PC-9 (cell line): ENCODE measurements at regions not wholly inside any gene's neighbourhood (a gene's known extent, or its start where the extent isn't known, plus 50 kb on each side); places are given as distances from the start of the nearest gene placed in this dataset.

Source experiments
- BruUV-seq: library from RNA; stranded (reverse); fragments of 400-500 nt; replicated peaks from 2 replicates; lab custom pipeline; 2021; lab: Mats Ljungman, UMichigan
- CTCF ChIA-PET: fragments of 300-600 bp; sonication (Branson Sonifier 250); formaldehyde crosslinking; loops from one replicate; lab custom pipeline; 2022; ENCODE audit warnings: antibody characterized with exemption; lab: Charles Lee
- POLR2A ChIA-PET: fragments of 300-600 bp; sonication (Branson Sonifier 250); formaldehyde crosslinking; loops from one replicate; lab custom pipeline; 2022; ENCODE audit warnings: antibody characterized with exemption; ENCODE audit not compliant: unreplicated experiment; lab: Charles Lee
- DNase-seq, 2 experiments: peaks; one replicate each; pipeline versions ENCODE4 v3.0.0 to v3.0.0-alpha.2; 2015 to 2022; ENCODE audit warnings: mixed read lengths in 1 of 2
- H2AFZ ChIP-seq: fragments of 200-600 bp; sonication (generic); 2 replicates; pipeline ENCODE4 v1.8.1; 2017; ENCODE audit warnings: antibody characterized with exemption
- H3F3A ChIP-seq: fragments of 200-600 bp; sonication (generic); 2 replicates; pipeline ENCODE4 v1.8.1; 2017; ENCODE audit warnings: antibody characterized with exemption, mild to moderate bottlenecking, low read depth; ENCODE audit not compliant: insufficient read depth
- H3K27ac ChIP-seq: fragments of 200-600 bp; sonication (generic); 2 replicates; pipeline ENCODE4 v1.6.1; 2016; ENCODE audit warnings: mixed run types
- H3K27me3 ChIP-seq: fragments of 200-600 bp; sonication (generic); 2 replicates; pipeline ENCODE4 v1.6.1; 2016; ENCODE audit warnings: low read depth, mixed run types; ENCODE audit not compliant: insufficient read depth
- H3K36me3 ChIP-seq: fragments of 200-600 bp; sonication (generic); 2 replicates; pipeline ENCODE4 v1.6.1; 2016; ENCODE audit warnings: low read depth, mixed run types
- H3K4me1 ChIP-seq: fragments of 200-600 bp; sonication (generic); replicated peaks from 2 replicates; pipeline ENCODE4 v1.6.1; 2016; ENCODE audit warnings: mixed run types; ENCODE audit not compliant: insufficient read depth
- H3K4me2 ChIP-seq: fragments of 200-600 bp; sonication (generic); 2 replicates; pipeline ENCODE4 v1.6.1; 2017; ENCODE audit warnings: mixed run types
- H3K4me3 ChIP-seq: fragments of 200-600 bp; sonication (generic); 2 replicates; pipeline ENCODE4 v1.6.1; 2016; ENCODE audit warnings: mixed run types
- H3K79me2 ChIP-seq: fragments of 200-600 bp; sonication (generic); 2 replicates; pipeline ENCODE4 v1.6.1; 2017; ENCODE audit warnings: low read depth, mixed run types
- H3K9me2 ChIP-seq: fragments of 200-600 bp; sonication (generic); 2 replicates; pipeline ENCODE4 v1.8.1; 2017; ENCODE audit warnings: mild to moderate bottlenecking; ENCODE audit not compliant: insufficient read depth
- H3K9me3 ChIP-seq: fragments of 200-600 bp; sonication (generic); 2 replicates; pipeline ENCODE4 v1.8.1; 2016; ENCODE audit warnings: low read depth; ENCODE audit not compliant: insufficient read depth
- H4K20me1 ChIP-seq: fragments of 200-600 bp; sonication (generic); 2 replicates; pipeline ENCODE4 v1.8.1; 2017; ENCODE audit not compliant: insufficient read depth
- EZH2 ChIP-seq: fragments of 200-600 bp; sonication (generic); IDR thresholded peaks from 2 replicates; pipeline ENCODE4 v1.8.0; 2017; ENCODE audit warnings: antibody characterized with exemption, low read depth
- intact Hi-C: fragments of 100-400 bp; cut with micrococcal nuclease; formaldehyde crosslinking; loops from one replicate; pipeline ENCODE4 v1.10.0; 2022; ENCODE audit not compliant: unreplicated experiment
- TF ChIP-seq, protein P1 (sequence below): fragments of 200-600 bp; sonication (generic); conservative IDR thresholded peaks from 2 replicates; pipeline ENCODE4 v1.6.1; 2017; ENCODE audit warnings: mixed run types, antibody characterized with exemption, mild to moderate bottlenecking, moderate library complexity

DNA sequence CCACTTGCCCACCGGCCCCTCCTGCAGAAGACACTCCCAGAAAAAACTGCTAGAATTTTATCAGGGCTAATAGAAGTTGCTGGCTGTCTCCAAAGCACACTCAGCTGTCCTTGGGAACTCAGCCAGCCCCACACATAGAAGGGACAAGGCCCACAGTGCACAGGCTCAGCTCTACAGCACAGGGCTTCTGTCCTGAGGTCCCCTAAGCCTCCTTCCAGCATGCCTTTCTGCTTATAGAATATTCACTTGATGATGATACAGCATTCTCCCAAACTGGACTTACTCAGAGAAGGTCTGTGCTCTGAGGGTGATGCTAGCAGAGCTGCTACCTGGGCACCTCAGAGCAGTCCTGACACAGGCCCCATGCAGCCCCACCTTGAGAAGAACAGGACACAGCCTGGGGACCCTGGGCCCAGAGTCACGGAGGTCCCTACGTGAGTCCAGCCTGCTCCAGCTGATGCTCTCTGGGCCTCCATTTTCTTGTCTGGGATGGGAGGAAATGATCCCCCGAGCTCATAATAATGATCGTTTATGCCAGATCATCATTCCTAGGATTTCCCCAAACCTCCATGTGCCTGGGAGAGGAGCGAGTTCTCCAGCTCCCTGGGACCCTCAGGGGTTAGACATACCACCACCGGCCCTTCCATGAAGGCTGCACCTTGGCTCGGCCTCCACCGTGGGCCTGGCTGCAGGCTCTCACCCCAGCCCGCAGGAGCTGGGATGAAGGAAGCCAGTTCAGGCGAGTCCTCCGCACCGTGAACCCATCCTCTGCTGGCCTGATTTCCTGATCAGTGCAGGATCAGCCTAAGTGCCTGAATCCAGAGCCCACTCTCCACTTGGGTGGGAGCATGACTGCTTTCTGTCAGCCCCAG, 145.6 kb downstream of the ZNF248 start:
- ChIA-PET CTCF (no interaction called here), POLR2A (no interaction called here)
- H3K27ac ChIP-seq: no peak overlapping the region
- no peaks in the 10 kb centered on the region for H3K36me3 ChIP-seq
- no peak overlapping the region for H2AFZ ChIP-seq
- no peaks in the 10 kb centered on the region for H3K9me2 ChIP-seq
- no peaks in the 10 kb centered on the region for H4K20me1 ChIP-seq
- H3K79me2 ChIP-seq: no peaks in the 10 kb centered on the region
- no peaks in the 10 kb centered on the region for H3K27me3 ChIP-seq
- no peaks in the 10 kb centered on the region for H3F3A ChIP-seq
- TF ChIP-seq, protein P1, sequence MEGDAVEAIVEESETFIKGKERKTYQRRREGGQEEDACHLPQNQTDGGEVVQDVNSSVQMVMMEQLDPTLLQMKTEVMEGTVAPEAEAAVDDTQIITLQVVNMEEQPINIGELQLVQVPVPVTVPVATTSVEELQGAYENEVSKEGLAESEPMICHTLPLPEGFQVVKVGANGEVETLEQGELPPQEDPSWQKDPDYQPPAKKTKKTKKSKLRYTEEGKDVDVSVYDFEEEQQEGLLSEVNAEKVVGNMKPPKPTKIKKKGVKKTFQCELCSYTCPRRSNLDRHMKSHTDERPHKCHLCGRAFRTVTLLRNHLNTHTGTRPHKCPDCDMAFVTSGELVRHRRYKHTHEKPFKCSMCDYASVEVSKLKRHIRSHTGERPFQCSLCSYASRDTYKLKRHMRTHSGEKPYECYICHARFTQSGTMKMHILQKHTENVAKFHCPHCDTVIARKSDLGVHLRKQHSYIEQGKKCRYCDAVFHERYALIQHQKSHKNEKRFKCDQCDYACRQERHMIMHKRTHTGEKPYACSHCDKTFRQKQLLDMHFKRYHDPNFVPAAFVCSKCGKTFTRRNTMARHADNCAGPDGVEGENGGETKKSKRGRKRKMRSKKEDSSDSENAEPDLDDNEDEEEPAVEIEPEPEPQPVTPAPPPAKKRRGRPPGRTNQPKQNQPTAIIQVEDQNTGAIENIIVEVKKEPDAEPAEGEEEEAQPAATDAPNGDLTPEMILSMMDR: no peak
- TF ChIP-seq EZH2: no peak
- no peaks in the 10 kb centered on the region for H3K4me1 ChIP-seq
- BruUV-seq: no TSS peak
- no peak overlapping the region for H3K4me2 ChIP-seq
- H3K4me3 ChIP-seq: no peak overlapping the region
- no peaks in the 10 kb centered on the region for H3K9me3 ChIP-seq
- intact Hi-C loops: no loop called here
- DNase-seq: no peak

DNA sequence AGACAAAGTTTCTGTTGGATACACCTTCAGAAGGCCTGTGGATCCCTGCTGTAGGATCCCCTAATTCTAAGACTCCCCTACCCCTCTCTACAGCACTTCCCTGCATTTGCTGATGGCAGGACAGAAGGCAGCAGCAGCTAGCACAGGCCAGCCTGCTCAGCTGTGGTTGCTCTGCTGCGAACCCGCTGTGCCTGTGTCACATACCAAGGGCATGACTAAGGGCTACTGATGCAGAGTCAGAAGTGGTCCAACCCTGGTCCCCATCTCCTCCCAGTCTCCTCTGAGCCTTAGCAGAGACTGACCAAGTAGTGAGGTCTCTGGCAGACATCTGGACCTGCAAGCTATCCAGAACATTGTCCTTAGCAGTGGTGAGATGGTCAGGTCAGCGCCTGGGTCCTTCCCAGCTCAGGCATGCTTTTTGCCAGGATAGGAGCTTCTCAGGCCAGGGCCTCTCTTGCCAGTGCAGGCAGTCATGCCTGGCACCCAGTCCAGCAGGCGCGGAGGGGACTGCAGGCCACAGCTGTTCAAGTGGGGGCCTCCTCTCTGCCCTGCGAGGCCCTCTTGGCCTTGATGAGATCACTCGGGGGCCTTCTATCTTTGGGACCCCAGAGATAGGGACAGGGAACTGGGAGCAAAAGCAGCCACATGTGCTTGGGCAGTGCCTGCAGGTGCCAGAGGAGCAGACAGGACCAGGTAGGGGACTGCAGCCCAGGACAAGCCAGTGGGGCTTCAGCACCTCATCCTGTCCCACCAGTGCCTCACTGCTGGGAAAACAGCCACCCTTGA, 146.4 kb downstream of the ZNF248 start:
- Histone ChIP-seq H3K9me3 (no peaks in the 10 kb centered on the region), H3K9me2 (no peaks in the 10 kb centered on the region), H3K4me1 (no peaks in the 10 kb centered on the region), H3K36me3 (no peaks in the 10 kb centered on the region), H3F3A (no peaks in the 10 kb centered on the region), H3K79me2 (no peaks in the 10 kb centered on the region), H3K27me3 (no peaks in the 10 kb centered on the region), H4K20me1 (no peaks in the 10 kb centered on the region), H3K4me2 (no peak overlapping the region), H3K4me3 (no peak overlapping the region), H3K27ac (no peak overlapping the region), H2AFZ (no peak overlapping the region)
- intact Hi-C loops: no loop called here
- DNase-seq: no peak
- no peak for TF ChIP-seq EZH2
- TF ChIP-seq, protein P1: no peak
- CTCF ChIA-PET: no interaction called here
- POLR2A ChIA-PET: no interaction called here
- BruUV-seq: no TSS peak

DNA sequence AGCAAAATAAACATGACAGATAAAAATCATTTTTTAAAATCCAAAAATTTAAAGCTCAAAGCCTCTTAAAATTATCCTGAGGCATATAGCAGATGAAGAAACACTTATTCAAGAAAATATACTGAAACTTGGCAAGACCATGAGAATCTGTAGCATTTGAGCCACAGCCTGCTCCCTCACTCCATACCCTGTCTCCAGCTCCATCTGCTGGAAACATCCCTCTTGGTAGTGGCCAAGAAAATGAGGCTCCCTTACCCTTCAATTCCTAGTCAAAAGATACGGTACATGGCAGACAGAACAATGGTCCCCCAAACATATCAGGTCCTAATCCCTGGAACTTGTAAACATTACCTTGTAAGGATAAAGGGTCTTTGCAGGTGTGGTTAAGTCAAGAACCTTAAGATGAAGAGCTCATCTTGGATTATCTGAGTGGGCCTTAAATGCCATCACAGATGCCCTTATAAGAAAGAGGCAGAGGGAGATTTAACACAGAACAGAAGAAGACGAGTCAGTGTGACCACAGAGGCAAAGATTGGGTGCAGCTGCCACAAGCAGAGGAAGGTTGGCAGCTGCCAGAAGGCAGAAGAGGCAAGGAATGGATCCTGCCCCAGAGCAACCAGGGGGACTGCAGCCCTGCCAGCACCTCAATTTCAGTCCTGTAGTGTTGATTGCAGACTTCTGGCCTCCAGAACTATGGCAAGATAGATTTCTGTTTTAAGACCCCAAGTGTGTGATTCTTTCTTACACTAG, 149.4 kb downstream of the ZNF248 start:
- CTCF ChIA-PET: no interaction called here
- no peaks in the 10 kb centered on the region for H3K9me3 ChIP-seq
- BruUV-seq: no TSS peak
- TF ChIP-seq EZH2: no peak
- TF ChIP-seq, protein P1: no peak
- H3K4me1 ChIP-seq: no peaks in the 10 kb centered on the region
- no peaks in the 10 kb centered on the region for H3F3A ChIP-seq
- H3K4me3 ChIP-seq: no peak overlapping the region
- H3K27ac ChIP-seq: no peak overlapping the region
- H3K9me2 ChIP-seq: no peaks in the 10 kb centered on the region
- POLR2A ChIA-PET: no interaction called here
- H3K27me3 ChIP-seq: no peaks in the 10 kb centered on the region
- no peaks in the 10 kb centered on the region for H3K79me2 ChIP-seq
- no peak overlapping the region for H3K4me2 ChIP-seq
- DNase-seq: no peak
- H4K20me1 ChIP-seq: no peaks in the 10 kb centered on the region
- H2AFZ ChIP-seq: no peak overlapping the region
- no peaks in the 10 kb centered on the region for H3K36me3 ChIP-seq
- intact Hi-C loops: no loop called here
